CD14-positive monocyte (primary cell): ENCODE measurements at regions not wholly inside any gene's neighbourhood (a gene's known extent, or its start where the extent isn't known, plus 50 kb on each side); places are given as distances from the start of the nearest gene placed in this dataset.

Experiments
- DNase-seq, 3 donors: peaks; one replicate each; pipeline ENCODE4 v3.0.0-alpha.2; 2011 to 2022
- H2AFZ ChIP-seq: 2 replicates; pipeline ENCODE4 v1.6.0; 2012; ENCODE audit warnings: mild to moderate bottlenecking, low read depth, low read length, inconsistent platforms; ENCODE audit not compliant: insufficient read depth, poor library complexity, severe bottlenecking
- H3K27ac ChIP-seq, 2 donors: 1 replicate in 1 of 2; 2 replicates in 1 of 2; pipeline ENCODE4 v1.5.1; 2012 to 2013; ENCODE audit warnings: low read length in 2 of 2, control low read depth in 1 of 2, inconsistent platforms in 1 of 2, low read depth in 1 of 2, mild to moderate bottlenecking in 1 of 2
- H3K27me3 ChIP-seq, 2 donors: one replicate each; pipeline versions ENCODE4 v1.6.0 to v1.6.1; 2011 to 2013; ENCODE audit warnings: low read length in 2 of 2; ENCODE audit not compliant: control insufficient read depth in 2 of 2, insufficient read depth in 2 of 2
- H3K36me3 ChIP-seq, 2 donors: replicated peaks in 1 of 2; 1 replicate in 1 of 2; 2 replicates in 1 of 2; pipeline versions ENCODE4 v1.5.1 to v1.6.1; 2012 to 2013; ENCODE audit warnings: low read length in 2 of 2, control low read depth in 1 of 2, inconsistent platforms in 1 of 2, mild to moderate bottlenecking in 1 of 2; ENCODE audit not compliant: insufficient read depth in 2 of 2, control insufficient read depth in 1 of 2
- H3K4me1 ChIP-seq, 2 donors: 1 replicate in 1 of 2; 2 replicates in 1 of 2; pipeline versions ENCODE4 v1.5.1 to v1.6.1; 2012 to 2013; ENCODE audit warnings: low read length in 2 of 2, control low read depth in 1 of 2, inconsistent platforms in 1 of 2, mild to moderate bottlenecking in 1 of 2, moderate library complexity in 1 of 2; ENCODE audit not compliant: insufficient read depth in 2 of 2, control insufficient read depth in 1 of 2
- H3K4me2 ChIP-seq: replicated peaks from 2 replicates; pipeline ENCODE3; 2012; ENCODE audit warnings: low read length, moderate library complexity, mild to moderate bottlenecking; ENCODE audit not compliant: poor library complexity, severe bottlenecking; ENCODE audit errors: extremely low read depth
- H3K4me3 ChIP-seq, 3 experiments: fragments of 200-600 bp in 1 of 3; sonication (generic) in 1 of 3; replicated peaks in 1 of 3; 1 replicate in 2 of 3; 2 replicates in 1 of 3; pipeline ENCODE4 v1.5.1; 2011 to 2013; ENCODE audit warnings: low read length in 3 of 3, mild to moderate bottlenecking in 3 of 3, control low read depth in 2 of 3, low read depth in 2 of 3, inconsistent platforms in 1 of 3, moderate library complexity in 1 of 3
- H3K79me2 ChIP-seq: 2 replicates; pipeline ENCODE4 v1.6.0; 2012; ENCODE audit warnings: mild to moderate bottlenecking, control low read depth, inconsistent platforms, low read length, moderate library complexity; ENCODE audit not compliant: insufficient read depth
- H3K9ac ChIP-seq: 2 replicates; pipeline ENCODE4 v1.6.0; 2017; ENCODE audit warnings: low read length, mild to moderate bottlenecking; ENCODE audit not compliant: insufficient read depth, poor library complexity, severe bottlenecking
- H3K9me3 ChIP-seq, 2 donors: replicated peaks in 1 of 2; 1 replicate in 1 of 2; 2 replicates in 1 of 2; pipeline versions ENCODE4 v1.5.1 to v1.6.1; 2012 to 2013; ENCODE audit warnings: low read length in 2 of 2, control low read depth in 1 of 2; ENCODE audit not compliant: control insufficient read depth in 1 of 2, insufficient read depth in 1 of 2
- H4K20me1 ChIP-seq: 2 replicates; pipeline ENCODE4 v1.6.0; 2012; ENCODE audit warnings: mild to moderate bottlenecking, low read length, control low read depth, moderate library complexity; ENCODE audit not compliant: insufficient read depth
- H3K27ac Mint-ChIP-seq, 7 donors: one replicate each; pipeline ENCODE4 v1.8.0; 2020; ENCODE audit warnings: mild to moderate bottlenecking in 7 of 7, mixed read lengths in 7 of 7, moderate library complexity in 6 of 7, inconsistent platforms in 2 of 7
- H3K27me3 Mint-ChIP-seq, 3 donors: one replicate each; pipeline ENCODE4 v1.8.0; 2021 to 2022; ENCODE audit warnings: low read depth in 3 of 3, mild to moderate bottlenecking in 3 of 3, mixed read lengths in 3 of 3, moderate library complexity in 3 of 3, inconsistent platforms in 1 of 3
- H3K36me3 Mint-ChIP-seq, 2 donors: one replicate each; pipeline ENCODE4 v1.8.0; 2020; ENCODE audit warnings: mixed read lengths in 2 of 2, inconsistent platforms in 1 of 2, mild to moderate bottlenecking in 1 of 2
- H3K4me1 Mint-ChIP-seq: one replicate; pipeline ENCODE4 v1.8.0; 2020; ENCODE audit warnings: mild to moderate bottlenecking, mixed read lengths
- H3K4me3 Mint-ChIP-seq, 2 donors: one replicate each; pipeline ENCODE4 v1.8.0; 2020; ENCODE audit warnings: mild to moderate bottlenecking in 2 of 2, mixed read lengths in 2 of 2, moderate library complexity in 1 of 2
- H3K9me3 Mint-ChIP-seq, 7 donors: one replicate each; pipeline ENCODE4 v1.8.0; 2020 to 2022; ENCODE audit warnings: mixed read lengths in 7 of 7, mild to moderate bottlenecking in 6 of 7, moderate library complexity in 6 of 7, inconsistent platforms in 2 of 7
- WGBS: methylation state at CpG from one replicate; pipeline ENCODE4 v1.1.5; 2013; ENCODE audit warnings: missing lambda C conversion rate; ENCODE audit not compliant: insufficient coverage; 5-methylcytosine and 5-hydroxymethylcytosine counted together
- intact Hi-C, 2 donors: fragments of 100-400 bp; cut with micrococcal nuclease; formaldehyde crosslinking; loops; one replicate each; pipeline versions ENCODE4 v1.15.0 to v1.15.1; 2023
- TF ChIP-seq, protein P1 (sequence below): fragments of 200-600 bp; IDR thresholded peaks from one replicate; pipeline ENCODE4 v1.8.0; 2022; ENCODE audit warnings: antibody characterized with exemption, mild to moderate bottlenecking

DNA sequence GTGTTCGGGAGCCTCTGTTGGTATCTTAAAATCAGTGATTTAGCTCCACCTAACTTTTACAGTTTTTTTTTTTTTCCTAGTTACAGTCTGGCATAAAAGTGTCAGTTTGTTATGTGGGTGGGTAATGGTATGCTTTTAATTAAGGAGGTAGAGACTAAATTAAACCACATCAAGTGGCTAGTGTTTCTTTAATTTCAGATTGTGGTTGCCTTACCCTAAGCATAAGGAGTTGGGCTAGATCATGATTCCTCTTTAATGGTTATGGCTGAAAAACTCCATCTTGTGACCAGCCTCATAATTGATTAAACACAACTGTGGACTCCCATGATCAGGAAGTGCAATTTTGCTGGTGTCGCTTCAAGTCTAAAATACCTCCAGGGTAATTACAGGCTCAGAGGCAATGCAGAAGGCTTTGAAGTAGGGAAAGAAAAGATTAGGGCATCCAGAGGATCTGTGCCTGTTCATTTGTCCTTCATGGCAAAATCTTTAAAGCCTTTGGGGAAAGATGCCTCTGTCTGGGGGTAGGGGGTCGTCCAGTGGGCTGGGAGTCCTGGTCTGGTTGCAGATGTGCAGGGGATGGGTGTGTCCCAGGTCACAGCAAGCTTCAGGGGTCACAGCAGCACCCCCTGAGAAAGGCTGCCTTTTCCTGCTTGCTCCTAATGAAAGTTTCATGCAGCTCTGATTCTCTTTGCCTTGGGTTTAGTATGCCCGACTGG is 579.2 kb downstream of the BCL11A start:
- H2AFZ ChIP-seq: no peak overlapping the region
- H3K4me2 ChIP-seq: no peak overlapping the region
- peaks cover 0 to 5% (median 0%) of the 10 kb centered on the region in 7 donors for H3K9me3 Mint-ChIP-seq
- H3K36me3 Mint-ChIP-seq: no peaks in the 10 kb centered on the region
- no peaks in the 10 kb centered on the region for H3K79me2 ChIP-seq
- no peaks in the 10 kb centered on the region for H3K4me1 ChIP-seq
- H3K4me3 Mint-ChIP-seq: no peak overlapping the region
- no peaks in the 10 kb centered on the region for H3K9me3 ChIP-seq
- intact Hi-C loops: no loop called here
- peaks cover 0 to 7% (median 2%) of the 10 kb centered on the region in 3 donors for H3K27me3 Mint-ChIP-seq
- no peaks in the 10 kb centered on the region for H3K27me3 ChIP-seq
- DNase-seq: no peak
- no peak overlapping the region for H3K9ac ChIP-seq
- no peaks in the 10 kb centered on the region for H4K20me1 ChIP-seq
- TF ChIP-seq, protein P1, sequence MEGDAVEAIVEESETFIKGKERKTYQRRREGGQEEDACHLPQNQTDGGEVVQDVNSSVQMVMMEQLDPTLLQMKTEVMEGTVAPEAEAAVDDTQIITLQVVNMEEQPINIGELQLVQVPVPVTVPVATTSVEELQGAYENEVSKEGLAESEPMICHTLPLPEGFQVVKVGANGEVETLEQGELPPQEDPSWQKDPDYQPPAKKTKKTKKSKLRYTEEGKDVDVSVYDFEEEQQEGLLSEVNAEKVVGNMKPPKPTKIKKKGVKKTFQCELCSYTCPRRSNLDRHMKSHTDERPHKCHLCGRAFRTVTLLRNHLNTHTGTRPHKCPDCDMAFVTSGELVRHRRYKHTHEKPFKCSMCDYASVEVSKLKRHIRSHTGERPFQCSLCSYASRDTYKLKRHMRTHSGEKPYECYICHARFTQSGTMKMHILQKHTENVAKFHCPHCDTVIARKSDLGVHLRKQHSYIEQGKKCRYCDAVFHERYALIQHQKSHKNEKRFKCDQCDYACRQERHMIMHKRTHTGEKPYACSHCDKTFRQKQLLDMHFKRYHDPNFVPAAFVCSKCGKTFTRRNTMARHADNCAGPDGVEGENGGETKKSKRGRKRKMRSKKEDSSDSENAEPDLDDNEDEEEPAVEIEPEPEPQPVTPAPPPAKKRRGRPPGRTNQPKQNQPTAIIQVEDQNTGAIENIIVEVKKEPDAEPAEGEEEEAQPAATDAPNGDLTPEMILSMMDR: no peak
- no peaks in the 10 kb centered on the region for H3K4me1 Mint-ChIP-seq
- no peak overlapping the region for H3K4me3 ChIP-seq
- no peak overlapping the region for H3K27ac ChIP-seq
- WGBS: 93% methylated on average over 3 of the region's 4 CpGs
- H3K27ac Mint-ChIP-seq: no peak overlapping the region
- no peaks in the 10 kb centered on the region for H3K36me3 ChIP-seq

DNA sequence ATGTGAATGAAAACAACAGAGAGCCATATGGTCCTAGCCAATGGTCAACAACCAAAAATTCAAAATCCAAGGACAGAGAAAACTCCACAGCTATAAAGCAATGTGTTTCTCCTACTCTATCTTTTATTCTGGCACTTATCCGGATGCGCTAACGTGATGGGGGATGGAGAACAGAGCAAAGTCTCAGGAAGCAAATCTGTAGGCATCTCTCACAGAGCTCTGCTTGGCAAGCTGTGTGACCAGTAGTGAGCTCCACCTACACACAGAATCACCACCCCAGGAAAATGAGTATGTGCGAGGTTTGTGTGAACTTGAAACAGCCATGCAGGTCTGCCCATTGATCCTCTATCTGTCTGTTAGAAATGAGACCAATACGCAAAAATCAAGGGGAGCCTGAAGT is 584.3 kb downstream of the BCL11A start:
- no peak overlapping the region for H3K4me2 ChIP-seq
- H3K36me3 ChIP-seq: no peaks in the 10 kb centered on the region
- H3K4me1 ChIP-seq: no peaks in the 10 kb centered on the region
- Mint-ChIP-seq H3K9me3 (peaks cover 0 to 2% (median 0%) of the 10 kb centered on the region in 7 donors), H3K27ac (no peak overlapping the region), H3K36me3 (no peaks in the 10 kb centered on the region), H3K4me3 (no peak overlapping the region), H3K4me1 (no peaks in the 10 kb centered on the region), H3K27me3 (peaks cover 0 to 5% (median 0%) of the 10 kb centered on the region in 3 donors)
- no peak overlapping the region for H2AFZ ChIP-seq
- H3K79me2 ChIP-seq: no peaks in the 10 kb centered on the region
- H3K27me3 ChIP-seq: no peaks in the 10 kb centered on the region
- intact Hi-C loops: no loop called here
- no peak overlapping the region for H3K27ac ChIP-seq
- no peaks in the 10 kb centered on the region for H4K20me1 ChIP-seq
- WGBS: no CpG with 5 or more reads among the region's 5 CpGs
- no peaks in the 10 kb centered on the region for H3K9me3 ChIP-seq
- H3K4me3 ChIP-seq: no peak overlapping the region
- H3K9ac ChIP-seq: no peak overlapping the region
- DNase-seq: no peak
- TF ChIP-seq, protein P1: no peak
